Spleen (tissue), 11 donors: ENCODE measurements at regions not wholly inside any gene's neighbourhood (a gene's known extent, or its start where the extent isn't known, plus 50 kb on each side); places are given as distances from the start of the nearest gene placed in this dataset.

Source experiments
- DNase-seq: peaks from one replicate; pipeline ENCODE4 v3.0.0-alpha.2; 2020
- H3K27ac ChIP-seq, 8 donors: fragments of 200-600 bp; sonication (generic) in 7 of 8; 1 replicate in 4 of 8; 2 replicates in 4 of 8; pipeline versions ENCODE4 v1.5.0 to v1.8.0; 2016 to 2021; ENCODE audit warnings: inconsistent platforms in 4 of 8, mild to moderate bottlenecking in 4 of 8, moderate library complexity in 1 of 8
- H3K27me3 ChIP-seq, 7 donors: fragments of 200-600 bp; sonication (generic) in 6 of 7; replicated peaks in 1 of 7; 1 replicate in 4 of 7; 2 replicates in 3 of 7; pipeline versions ENCODE4 v1.5.0 to v1.8.0; 2016 to 2021; ENCODE audit warnings: inconsistent platforms in 3 of 7, mild to moderate bottlenecking in 1 of 7
- H3K36me3 ChIP-seq, 6 donors: fragments of 200-600 bp; sonication (generic) in 5 of 6; 1 replicate in 4 of 6; 2 replicates in 2 of 6; pipeline versions ENCODE4 v1.5.0 to v1.8.0; 2016 to 2021; ENCODE audit warnings: inconsistent platforms in 2 of 6
- H3K4me1 ChIP-seq, 6 donors: fragments of 200-600 bp; sonication (generic) in 5 of 6; 1 replicate in 3 of 6; 2 replicates in 3 of 6; pipeline versions ENCODE4 v1.5.0 to v1.8.0; 2016 to 2021; ENCODE audit warnings: inconsistent platforms in 3 of 6
- H3K4me3 ChIP-seq, 8 donors: fragments of 200-600 bp; sonication (generic) in 7 of 8; 1 replicate in 4 of 8; 2 replicates in 4 of 8; pipeline versions ENCODE4 v1.5.0 to v1.8.0; 2016 to 2021; ENCODE audit warnings: inconsistent platforms in 4 of 8, mild to moderate bottlenecking in 4 of 8, moderate library complexity in 2 of 8
- H3K9me3 ChIP-seq, 8 donors: fragments of 200-600 bp; sonication (generic) in 7 of 8; 1 replicate in 4 of 8; 2 replicates in 4 of 8; pipeline versions ENCODE4 v1.5.0 to v1.8.0; 2016 to 2021; ENCODE audit warnings: inconsistent platforms in 4 of 8
- POLR2A ChIP-seq, 3 donors: fragments of 450-650 bp; IDR thresholded peaks; one replicate each; pipeline ENCODE4 v1.5.1; 2017; ENCODE audit warnings: antibody characterized with exemption in 3 of 3, mild to moderate bottlenecking in 1 of 3
- POLR2AphosphoS5 ChIP-seq, 3 donors: sonication (generic); formaldehyde crosslinking; IDR thresholded peaks; one replicate each; pipeline ENCODE4 v1.5.1; 2017; ENCODE audit warnings: antibody characterized with exemption in 3 of 3
- WGBS, 5 donors: extraction: QIAGEN DNeasy Blood & Tissue Kit in 3 of 5; methylation state at CpG; one replicate each; pipeline versions ENCODE4 v1.1.5 to v1.1.7; 2013 to 2018; 5-methylcytosine and 5-hydroxymethylcytosine counted together
- intact Hi-C: fragments of 100-400 bp; cut with DNase I; formaldehyde crosslinking; loops from one replicate; pipeline ENCODE4 v1.15.0; 2023; ENCODE audit warnings: low total_unique reads
- TF ChIP-seq, protein P1 (sequence below), 11 experiments: fragments of 200-600 bp in 7 of 11; fragments of 450-650 bp in 4 of 11; sonication (generic) in 4 of 11; IDR thresholded peaks in 8 of 11; conservative IDR thresholded peaks in 3 of 11; 1 replicate in 7 of 11; 2 replicates in 4 of 11; pipeline versions ENCODE4 v1.4.0 to v1.8.0; 2016 to 2021; ENCODE audit warnings: antibody characterized with exemption in 11 of 11, inconsistent platforms in 4 of 11, mild to moderate bottlenecking in 1 of 11
- donor health status: healthy with polysubstance abuse.
- donor health status: DM: no; HTN: no; CAD: no; lungs with moderate emphysema.
- donor health status: DM: no; HTN: no; CAD: no.
- donor health status: Bipolar disorder and iron deficiency.
- donor health status: healthy.
- donor health status: DM: no; HTN: no; CAD: no.
- donor health status: DM: yes; HTN: yes; CAD: no.

DNA sequence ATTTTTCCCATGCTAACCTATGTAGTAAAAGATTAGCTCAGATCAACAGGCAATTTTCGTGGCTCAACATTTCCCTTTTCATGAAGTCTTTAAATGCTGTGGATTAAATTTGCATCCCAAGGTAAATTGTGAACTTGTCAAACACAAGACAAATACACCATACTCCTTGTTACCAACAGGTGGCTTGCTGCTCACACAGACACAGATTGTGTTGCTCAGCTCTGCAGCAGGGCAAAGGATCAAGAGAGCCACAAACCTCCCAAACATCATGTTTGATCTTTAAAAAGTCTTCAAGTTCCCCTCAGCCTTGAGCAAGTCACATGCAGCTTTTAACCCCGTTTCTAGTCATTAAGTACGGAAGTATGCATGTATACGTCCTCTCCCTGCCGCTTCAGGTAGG, 119.6 kb upstream of the CNTNAP4 start:
- H3K27me3 ChIP-seq: no peaks in the 10 kb centered on the region
- H3K36me3 ChIP-seq: no peaks in the 10 kb centered on the region
- H3K4me3 ChIP-seq: no peak overlapping the region
- intact Hi-C loops: no loop called here
- TF ChIP-seq POLR2A (IDR thresholded peaks at IDR 0.05): no peak
- TF ChIP-seq POLR2AphosphoS5 (IDR thresholded peaks at IDR 0.05): no peak
- TF ChIP-seq, protein P1, sequence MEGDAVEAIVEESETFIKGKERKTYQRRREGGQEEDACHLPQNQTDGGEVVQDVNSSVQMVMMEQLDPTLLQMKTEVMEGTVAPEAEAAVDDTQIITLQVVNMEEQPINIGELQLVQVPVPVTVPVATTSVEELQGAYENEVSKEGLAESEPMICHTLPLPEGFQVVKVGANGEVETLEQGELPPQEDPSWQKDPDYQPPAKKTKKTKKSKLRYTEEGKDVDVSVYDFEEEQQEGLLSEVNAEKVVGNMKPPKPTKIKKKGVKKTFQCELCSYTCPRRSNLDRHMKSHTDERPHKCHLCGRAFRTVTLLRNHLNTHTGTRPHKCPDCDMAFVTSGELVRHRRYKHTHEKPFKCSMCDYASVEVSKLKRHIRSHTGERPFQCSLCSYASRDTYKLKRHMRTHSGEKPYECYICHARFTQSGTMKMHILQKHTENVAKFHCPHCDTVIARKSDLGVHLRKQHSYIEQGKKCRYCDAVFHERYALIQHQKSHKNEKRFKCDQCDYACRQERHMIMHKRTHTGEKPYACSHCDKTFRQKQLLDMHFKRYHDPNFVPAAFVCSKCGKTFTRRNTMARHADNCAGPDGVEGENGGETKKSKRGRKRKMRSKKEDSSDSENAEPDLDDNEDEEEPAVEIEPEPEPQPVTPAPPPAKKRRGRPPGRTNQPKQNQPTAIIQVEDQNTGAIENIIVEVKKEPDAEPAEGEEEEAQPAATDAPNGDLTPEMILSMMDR (IDR thresholded peaks at IDR 0.05 in 8 of 11, conservative IDR thresholded peaks at IDR 0.05 in 3 of 11): no peak
- H3K9me3 ChIP-seq: peaks cover 0 to 9% (median 0%) of the 10 kb centered on the region in 8 donors
- 62 to 72% (median 69%) methylated on average over 5 of the region's 5 CpGs for WGBS, 5 donors
- H3K27ac ChIP-seq: no peak overlapping the region
- H3K4me1 ChIP-seq: no peaks in the 10 kb centered on the region
- no peak for DNase-seq

DNA sequence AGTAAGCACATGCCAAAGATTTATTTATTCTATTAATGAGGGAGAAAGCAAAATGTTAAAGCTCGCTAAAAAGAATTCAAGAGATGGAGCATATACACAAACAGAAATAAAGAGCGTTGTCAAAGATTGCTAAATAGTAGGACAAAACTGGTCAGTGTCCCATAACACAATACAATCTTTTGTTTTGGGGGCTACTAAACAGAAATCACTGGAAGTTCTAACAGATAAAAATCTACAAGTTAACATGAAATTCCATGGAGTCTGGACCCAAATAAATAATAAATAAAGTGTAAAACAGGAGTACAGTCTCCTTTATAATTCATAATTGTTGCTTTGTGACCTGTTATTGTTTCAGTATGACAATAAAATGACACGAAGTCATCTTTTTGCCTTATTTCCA, 115.2 kb upstream of the CNTNAP4 start:
- 70 to 88% (median 84%) methylated on average over 3 of the region's 3 CpGs for WGBS, 5 donors
- no peaks in the 10 kb centered on the region for H3K4me1 ChIP-seq
- peaks cover 0 to 6% (median 0%) of the 10 kb centered on the region in 8 donors for H3K9me3 ChIP-seq
- TF ChIP-seq, protein P1 (IDR thresholded peaks at IDR 0.05 in 8 of 11, conservative IDR thresholded peaks at IDR 0.05 in 3 of 11): no peak
- TF ChIP-seq POLR2A (IDR thresholded peaks at IDR 0.05): no peak
- TF ChIP-seq POLR2AphosphoS5 (IDR thresholded peaks at IDR 0.05): no peak
- no peaks in the 10 kb centered on the region for H3K27me3 ChIP-seq
- H3K36me3 ChIP-seq: no peaks in the 10 kb centered on the region
- no peak for DNase-seq
- H3K4me3 ChIP-seq: no peak overlapping the region
- H3K27ac ChIP-seq: no peak overlapping the region
- intact Hi-C loops: no loop called here

DNA sequence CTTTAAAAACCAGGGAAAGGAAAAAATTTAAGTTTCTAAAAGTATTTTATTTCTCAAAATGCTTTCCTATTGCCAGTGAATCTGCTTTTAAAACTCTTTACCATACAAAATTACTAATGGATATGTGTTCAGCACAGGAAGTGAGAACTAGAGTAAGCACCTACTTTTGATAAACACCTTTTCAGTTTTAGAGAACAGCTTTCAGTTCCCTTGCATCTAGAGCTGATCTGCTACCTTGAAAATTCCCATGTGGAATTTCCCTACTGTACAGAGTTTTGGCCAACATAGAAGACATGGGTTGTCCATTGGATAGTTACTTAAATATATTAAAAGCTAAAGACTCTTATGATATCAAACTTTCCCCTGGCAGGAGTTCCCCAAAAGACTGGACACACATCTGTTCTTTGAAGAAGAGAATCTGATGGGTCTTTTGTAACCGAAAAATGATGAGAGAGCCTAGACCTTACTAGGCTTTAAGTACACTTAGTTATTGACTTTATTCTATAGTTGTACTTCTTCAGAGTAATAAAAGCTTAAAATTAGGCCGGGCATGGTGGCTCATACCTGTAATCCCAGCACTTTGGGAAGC, 112.1 kb upstream of the CNTNAP4 start:
- no peaks in the 10 kb centered on the region for H3K27me3 ChIP-seq
- H3K4me1 ChIP-seq: no peaks in the 10 kb centered on the region
- no peak for DNase-seq
- intact Hi-C loops: no loop called here
- no peaks in the 10 kb centered on the region for H3K36me3 ChIP-seq
- TF ChIP-seq, protein P1 (IDR thresholded peaks at IDR 0.05 in 8 of 11, conservative IDR thresholded peaks at IDR 0.05 in 3 of 11): no peak
- no peak for TF ChIP-seq POLR2A (IDR thresholded peaks at IDR 0.05)
- no peak for TF ChIP-seq POLR2AphosphoS5 (IDR thresholded peaks at IDR 0.05)
- no peak overlapping the region for H3K4me3 ChIP-seq
- 78 to 95% (median 86%) methylated on average over 2 of the region's 2 CpGs for WGBS, 5 donors
- H3K27ac ChIP-seq: no peak overlapping the region
- H3K9me3 ChIP-seq: peaks cover 0 to 4% (median 0%) of the 10 kb centered on the region in 8 donors

DNA sequence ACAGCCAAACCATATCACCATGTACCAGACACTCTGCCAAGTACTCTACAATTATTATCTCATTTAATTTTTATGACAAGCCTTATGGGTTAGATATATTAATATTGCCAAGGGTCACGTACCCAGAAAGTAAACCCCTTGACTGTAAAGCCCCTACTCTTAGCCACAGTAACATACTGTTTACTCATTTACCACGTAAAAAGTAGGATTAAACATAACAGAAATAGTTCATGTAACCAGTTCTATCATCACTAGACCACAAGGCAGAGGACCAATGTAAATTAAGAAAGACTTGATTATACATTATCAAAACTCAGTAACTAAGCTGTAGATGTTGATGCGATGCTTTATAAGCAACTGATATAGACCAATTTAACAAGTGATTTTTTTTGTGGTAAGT, 101.5 kb upstream of the CNTNAP4 start:
- Histone ChIP-seq H3K36me3 (no peaks in the 10 kb centered on the region), H3K9me3 (peaks cover 0 to 29% (median 15%) of the 10 kb centered on the region in 8 donors), H3K27me3 (no peaks in the 10 kb centered on the region), H3K4me3 (no peak overlapping the region), H3K27ac (no peak overlapping the region), H3K4me1 (no peaks in the 10 kb centered on the region)
- DNase-seq: no peak
- intact Hi-C loops: no loop called here
- WGBS, 5 donors: 69 to 81% (median 73%) methylated on average over 3 of the region's 3 CpGs
- TF ChIP-seq, protein P1 (IDR thresholded peaks at IDR 0.05 in 8 of 11, conservative IDR thresholded peaks at IDR 0.05 in 3 of 11): no peak
- TF ChIP-seq POLR2A (IDR thresholded peaks at IDR 0.05): no peak
- no peak for TF ChIP-seq POLR2AphosphoS5 (IDR thresholded peaks at IDR 0.05)
